Effector memory CD4-positive, alpha-beta T cell (primary cell): ENCODE measurements at regions not wholly inside any gene's neighbourhood (a gene's known extent, or its start where the extent isn't known, plus 50 kb on each side); places are given as distances from the start of the nearest gene placed in this dataset.

Source experiments
- DNase-seq, 3 donors: peaks; one replicate each; pipeline ENCODE4 v3.0.0-alpha.2; 2020
- H3K27ac ChIP-seq: 2 replicates; pipeline ENCODE4 v1.7.0; 2013; ENCODE audit warnings: mild to moderate bottlenecking, low read length, moderate library complexity; ENCODE audit not compliant: insufficient read depth, poor library complexity, severe bottlenecking
- H3K27me3 ChIP-seq: replicated peaks from 2 replicates; pipeline ENCODE4 v1.7.0; 2013; ENCODE audit warnings: mild to moderate bottlenecking, low read length; ENCODE audit not compliant: insufficient read depth, control insufficient read depth, poor library complexity, severe bottlenecking
- H3K36me3 ChIP-seq: 2 replicates; pipeline ENCODE4 v1.7.0; 2013; ENCODE audit warnings: mild to moderate bottlenecking, low read length, moderate library complexity; ENCODE audit not compliant: control insufficient read depth, insufficient read depth
- H3K4me1 ChIP-seq: 2 replicates; pipeline ENCODE4 v1.7.0; 2013; ENCODE audit warnings: low read length, mild to moderate bottlenecking; ENCODE audit not compliant: control insufficient read depth, insufficient read depth, poor library complexity, severe bottlenecking
- H3K4me3 ChIP-seq: 2 replicates; pipeline ENCODE4 v1.7.0; 2013; ENCODE audit warnings: low read length, low read depth, mild to moderate bottlenecking; ENCODE audit not compliant: insufficient read depth, poor library complexity, severe bottlenecking
- H3K9me3 ChIP-seq: 2 replicates; pipeline ENCODE4 v1.7.0; 2013; ENCODE audit warnings: mild to moderate bottlenecking, low read length, moderate library complexity; ENCODE audit not compliant: control insufficient read depth

- H3K4me1 ChIP-seq: peaks cover 20% of the 10 kb centered on the region
- H3K4me3 ChIP-seq: peak overlapping the region; percentile 37
- H3K9me3 ChIP-seq: no peaks in the 10 kb centered on the region
- peak; percentile 49 to 61 (median 59) for DNase-seq
- H3K27me3 ChIP-seq: no peaks in the 10 kb centered on the region
- no peaks in the 10 kb centered on the region for H3K36me3 ChIP-seq
- peak overlapping the region; percentile 69 for H3K27ac ChIP-seq
These were observed 345.1 kb upstream of the KLF3 start for GRCh38 chr4:38318737-38319455.

- H3K27ac ChIP-seq: peak overlapping the region; percentile 69
- H3K4me1 ChIP-seq: peaks cover 20% of the 10 kb centered on the region
- peak overlapping the region; percentile 37 for H3K4me3 ChIP-seq
- H3K27me3 ChIP-seq: no peaks in the 10 kb centered on the region
- H3K36me3 ChIP-seq: no peaks in the 10 kb centered on the region
- DNase-seq: peak; percentile 71 to 79 (median 74)
- no peaks in the 10 kb centered on the region for H3K9me3 ChIP-seq
These were observed 344.3 kb upstream of the KLF3 start for GRCh38 chr4:38319456-38320342.

GRCh38 chr4:38320343-38320695 lies 343.7 kb upstream of the KLF3 start:
- H3K4me1 ChIP-seq: peaks cover 20% of the 10 kb centered on the region

GRCh38 chr4:38320833-38321232 lies 343.2 kb upstream of the KLF3 start:
- H3K27ac ChIP-seq: no peak overlapping the region
- no peak for DNase-seq
- no peaks in the 10 kb centered on the region for H3K36me3 ChIP-seq
- H3K9me3 ChIP-seq: no peaks in the 10 kb centered on the region
- H3K27me3 ChIP-seq: no peaks in the 10 kb centered on the region
- no peak overlapping the region for H3K4me3 ChIP-seq
- peaks cover 20% of the 10 kb centered on the region for H3K4me1 ChIP-seq

More at GRCh38 chr4:38320343-38320695, 343.7 kb upstream of the KLF3 start:
- H3K4me3 ChIP-seq: no peak overlapping the region
- H3K9me3 ChIP-seq: no peaks in the 10 kb centered on the region
- no peak overlapping the region for H3K27ac ChIP-seq
- no peaks in the 10 kb centered on the region for H3K27me3 ChIP-seq
- DNase-seq: no peak
- no peaks in the 10 kb centered on the region for H3K36me3 ChIP-seq

- peaks cover 20% of the 10 kb centered on the region for H3K4me1 ChIP-seq
These were observed 341.3 kb upstream of the KLF3 start for GRCh38 chr4:38322714-38323113.

GRCh38 chr4:38323141-38323641 lies 340.8 kb upstream of the KLF3 start:
- Histone ChIP-seq H3K27me3 (no peaks in the 10 kb centered on the region), H3K4me1 (peaks cover 18% of the 10 kb centered on the region), H3K27ac (no peak overlapping the region), H3K4me3 (no peak overlapping the region), H3K36me3 (no peaks in the 10 kb centered on the region), H3K9me3 (no peaks in the 10 kb centered on the region)
- no peak for DNase-seq

More at GRCh38 chr4:38322714-38323113, 341.3 kb upstream of the KLF3 start:
- Histone ChIP-seq H3K4me3 (no peak overlapping the region), H3K27me3 (no peaks in the 10 kb centered on the region), H3K9me3 (no peaks in the 10 kb centered on the region), H3K36me3 (no peaks in the 10 kb centered on the region), H3K27ac (no peak overlapping the region)
- DNase-seq: no peak

GRCh38 chr4:38324861-38325628 lies 339.0 kb upstream of the KLF3 start:
- Histone ChIP-seq H3K4me1 (peaks cover 11% of the 10 kb centered on the region), H3K36me3 (no peaks in the 10 kb centered on the region), H3K9me3 (no peaks in the 10 kb centered on the region), H3K27ac (no peak overlapping the region), H3K27me3 (no peaks in the 10 kb centered on the region), H3K4me3 (no peak overlapping the region)
- no peak for DNase-seq

GRCh38 chr4:38325629-38325913 lies 338.4 kb upstream of the KLF3 start:
- no peak overlapping the region for H3K27ac ChIP-seq
- H3K9me3 ChIP-seq: no peaks in the 10 kb centered on the region
- no peaks in the 10 kb centered on the region for H3K36me3 ChIP-seq
- no peak for DNase-seq
- H3K4me3 ChIP-seq: no peak overlapping the region
- H3K4me1 ChIP-seq: peaks cover 9% of the 10 kb centered on the region
- H3K27me3 ChIP-seq: no peaks in the 10 kb centered on the region

GRCh38 chr4:38326499-38326898 lies 337.5 kb upstream of the KLF3 start:
- no peak overlapping the region for H3K4me3 ChIP-seq
- H3K4me1 ChIP-seq: peaks cover 9% of the 10 kb centered on the region
- H3K9me3 ChIP-seq: no peaks in the 10 kb centered on the region
- no peak overlapping the region for H3K27ac ChIP-seq
- DNase-seq: no peak
- no peaks in the 10 kb centered on the region for H3K27me3 ChIP-seq
- H3K36me3 ChIP-seq: no peaks in the 10 kb centered on the region
